ENCODE measurements at regions not wholly inside any gene's neighbourhood (a gene's known extent, or its start where the extent isn't known, plus 50 kb on each side); places are given as distances from the start of the nearest gene placed in this dataset.
A peak's percentile ranks its signal among the peaks of the same experiment; 100 is the strongest.

DNA sequence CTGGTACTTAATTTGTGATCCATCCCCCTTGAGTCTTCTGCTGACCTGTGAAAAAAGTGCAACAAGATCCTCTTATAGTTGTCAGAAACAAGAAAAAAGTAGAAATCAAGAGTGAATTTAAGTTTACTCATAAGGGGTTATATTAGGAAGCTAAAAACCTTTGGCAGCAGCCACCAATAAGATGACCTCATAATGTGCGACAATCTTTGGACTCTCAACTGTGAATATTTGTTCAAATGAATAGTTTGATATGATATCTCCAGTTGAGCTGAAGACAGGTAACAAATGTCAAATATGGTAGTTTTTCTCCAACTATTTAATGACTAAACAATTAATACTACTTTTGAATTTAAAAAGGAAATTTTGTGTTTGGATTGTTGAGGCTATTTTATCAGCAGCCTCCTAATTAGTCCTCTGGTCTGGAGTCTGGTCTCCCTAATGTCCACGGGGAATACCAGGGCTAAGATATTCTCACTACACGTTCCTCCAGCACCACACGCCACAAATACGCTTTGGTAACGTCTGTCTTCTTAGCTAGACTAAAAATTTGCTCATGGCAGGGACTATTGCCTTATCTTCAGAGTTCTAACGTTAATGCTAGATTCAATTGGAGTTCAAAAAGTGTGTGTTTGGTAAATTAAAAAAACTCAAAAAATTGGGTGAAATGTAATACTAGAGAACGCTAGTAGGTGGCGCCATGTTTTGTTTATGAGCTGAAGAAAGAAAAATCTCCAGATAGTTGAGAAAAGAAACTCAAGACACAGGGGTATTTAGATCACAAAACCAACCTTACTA is 51.0 kb upstream of the PDX1 start:
- TF ChIP-seq, protein P1, sequence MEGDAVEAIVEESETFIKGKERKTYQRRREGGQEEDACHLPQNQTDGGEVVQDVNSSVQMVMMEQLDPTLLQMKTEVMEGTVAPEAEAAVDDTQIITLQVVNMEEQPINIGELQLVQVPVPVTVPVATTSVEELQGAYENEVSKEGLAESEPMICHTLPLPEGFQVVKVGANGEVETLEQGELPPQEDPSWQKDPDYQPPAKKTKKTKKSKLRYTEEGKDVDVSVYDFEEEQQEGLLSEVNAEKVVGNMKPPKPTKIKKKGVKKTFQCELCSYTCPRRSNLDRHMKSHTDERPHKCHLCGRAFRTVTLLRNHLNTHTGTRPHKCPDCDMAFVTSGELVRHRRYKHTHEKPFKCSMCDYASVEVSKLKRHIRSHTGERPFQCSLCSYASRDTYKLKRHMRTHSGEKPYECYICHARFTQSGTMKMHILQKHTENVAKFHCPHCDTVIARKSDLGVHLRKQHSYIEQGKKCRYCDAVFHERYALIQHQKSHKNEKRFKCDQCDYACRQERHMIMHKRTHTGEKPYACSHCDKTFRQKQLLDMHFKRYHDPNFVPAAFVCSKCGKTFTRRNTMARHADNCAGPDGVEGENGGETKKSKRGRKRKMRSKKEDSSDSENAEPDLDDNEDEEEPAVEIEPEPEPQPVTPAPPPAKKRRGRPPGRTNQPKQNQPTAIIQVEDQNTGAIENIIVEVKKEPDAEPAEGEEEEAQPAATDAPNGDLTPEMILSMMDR (IDR thresholded peaks at IDR 0.05; ENCODE audit: borderline replicate concordance, extremely low read depth, low read length, poor library complexity, severe bottlenecking) = peak; percentile 69
- TF ChIP-seq EZH2 (IDR thresholded peaks at IDR 0.05; ENCODE audit: borderline replicate concordance, low read depth, low read length, severe bottlenecking) = no peak
- H3K4me2 ChIP-seq (ENCODE audit: insufficient read depth, low read length) = no peak overlapping the region
- H3K4me1 ChIP-seq (ENCODE audit: insufficient read depth, low read length) = no peaks in the 10 kb centered on the region
- no peak overlapping the region for H2AFZ ChIP-seq (ENCODE audit: low read depth, low read length)
- H3K4me3 ChIP-seq (ENCODE audit: low read depth in 1 of 2, low read length in 2 of 2) = no peak overlapping the region
- no peak overlapping the region for H3K27ac ChIP-seq (ENCODE audit: low read length)
- ATAC-seq (ENCODE audit: insufficient read depth, low read depth) (no peak), DNase-seq (no peak)
- no peak overlapping the region for H3K9ac ChIP-seq (ENCODE audit: low read depth, low read length)
- H4K20me1 ChIP-seq (ENCODE audit: insufficient read depth, low read length) = no peaks in the 10 kb centered on the region
- no peaks in the 10 kb centered on the region for H3K27me3 ChIP-seq (ENCODE audit: insufficient read depth, low read length, poor library complexity)
- H3K36me3 ChIP-seq (ENCODE audit: insufficient read depth, low read length) = no peaks in the 10 kb centered on the region
- H3K9me3 ChIP-seq (ENCODE audit: insufficient read depth, low read length, severe bottlenecking) = no peaks in the 10 kb centered on the region
- H3K79me2 ChIP-seq (ENCODE audit: insufficient read depth, low read length) = no peaks in the 10 kb centered on the region

DNA sequence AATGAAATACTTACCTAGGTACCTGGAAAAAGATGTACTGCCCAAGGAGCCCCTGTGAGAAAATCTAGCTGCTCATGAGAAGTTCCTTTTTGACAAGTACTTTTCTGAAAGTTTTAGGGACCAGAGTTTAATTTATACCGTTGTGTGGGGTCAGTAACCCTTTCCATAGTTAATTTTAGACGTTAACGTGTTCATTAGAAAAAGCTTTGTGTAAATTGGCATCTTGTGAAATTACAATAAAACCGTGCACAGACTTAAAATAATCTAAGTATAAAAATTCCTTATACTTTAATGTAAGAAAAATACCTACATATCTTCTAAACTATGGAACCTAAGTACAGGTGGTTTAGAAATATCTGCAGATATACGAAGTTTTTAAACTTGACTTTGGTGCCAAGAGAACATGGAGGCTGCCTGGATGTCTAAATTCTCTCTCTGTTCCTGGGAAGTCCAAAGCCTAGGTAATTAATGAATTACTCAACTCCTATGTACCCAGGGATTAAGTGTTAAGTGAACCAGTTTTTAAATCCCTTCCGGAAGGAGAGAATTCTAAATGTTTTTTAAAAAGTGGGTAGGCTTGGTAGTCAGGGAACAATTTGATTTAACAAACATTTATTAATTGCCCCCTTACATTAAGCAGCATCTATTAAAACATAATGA is 50.2 kb upstream of the PDX1 start:
- Histone ChIP-seq H3K9ac (ENCODE audit: low read depth, low read length) (no peak overlapping the region), H3K27ac (ENCODE audit: low read length) (no peak overlapping the region), H3K4me1 (ENCODE audit: insufficient read depth, low read length) (no peaks in the 10 kb centered on the region), H4K20me1 (ENCODE audit: insufficient read depth, low read length) (no peaks in the 10 kb centered on the region), H3K27me3 (ENCODE audit: insufficient read depth, low read length, poor library complexity) (no peaks in the 10 kb centered on the region), H3K36me3 (ENCODE audit: insufficient read depth, low read length) (no peaks in the 10 kb centered on the region), H3K79me2 (ENCODE audit: insufficient read depth, low read length) (no peaks in the 10 kb centered on the region), H3K4me2 (ENCODE audit: insufficient read depth, low read length) (no peak overlapping the region), H2AFZ (ENCODE audit: low read depth, low read length) (no peak overlapping the region), H3K4me3 (ENCODE audit: low read depth in 1 of 2, low read length in 2 of 2) (no peak overlapping the region), H3K9me3 (ENCODE audit: insufficient read depth, low read length, severe bottlenecking) (no peaks in the 10 kb centered on the region)
- TF ChIP-seq EZH2 (IDR thresholded peaks at IDR 0.05; ENCODE audit: borderline replicate concordance, low read depth, low read length, severe bottlenecking) = no peak
- TF ChIP-seq, protein P1 (IDR thresholded peaks at IDR 0.05; ENCODE audit: borderline replicate concordance, extremely low read depth, low read length, poor library complexity, severe bottlenecking) = no peak
- DNase-seq = no peak
- no peak for ATAC-seq (ENCODE audit: insufficient read depth, low read depth)
